COLO829 (cell line): ENCODE measurements at regions not wholly inside any gene's neighbourhood (a gene's known extent, or its start where the extent isn't known, plus 50 kb on each side); places are given as distances from the start of the nearest gene placed in this dataset.
A peak's percentile ranks its signal among the peaks of the same experiment; 100 is the strongest.
"Not testable (repeated sequence)": the region's sequence is repeated elsewhere in the genome, so short reads cannot be mapped to it uniquely, and the experiment has no call there.

Experiments used
- DNase-seq: peaks from one replicate; pipeline ENCODE4 v3.0.0; 2012; ENCODE audit warnings: low spot score

DNA sequence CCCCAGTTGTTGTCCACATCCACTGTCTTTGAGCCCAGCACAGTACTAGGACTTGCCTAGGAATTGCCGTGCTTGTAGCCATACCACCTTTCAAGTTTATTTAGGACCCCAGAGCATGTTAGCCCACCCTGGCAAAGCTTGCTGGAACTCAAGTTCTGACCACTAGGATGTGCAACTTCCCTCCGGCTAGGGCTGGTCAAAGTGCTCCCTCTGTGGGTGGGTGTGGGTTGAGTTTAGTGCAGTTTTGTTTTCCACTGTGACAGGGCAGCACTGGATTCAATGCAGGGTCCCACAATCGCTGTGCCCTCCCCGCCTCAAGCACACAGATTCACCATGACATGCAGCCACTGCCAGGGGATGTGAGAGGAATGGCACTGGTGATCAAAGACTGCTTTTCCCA is 96.0 kb downstream of the RASGEF1B start:
- DNase-seq, result no peak

DNA sequence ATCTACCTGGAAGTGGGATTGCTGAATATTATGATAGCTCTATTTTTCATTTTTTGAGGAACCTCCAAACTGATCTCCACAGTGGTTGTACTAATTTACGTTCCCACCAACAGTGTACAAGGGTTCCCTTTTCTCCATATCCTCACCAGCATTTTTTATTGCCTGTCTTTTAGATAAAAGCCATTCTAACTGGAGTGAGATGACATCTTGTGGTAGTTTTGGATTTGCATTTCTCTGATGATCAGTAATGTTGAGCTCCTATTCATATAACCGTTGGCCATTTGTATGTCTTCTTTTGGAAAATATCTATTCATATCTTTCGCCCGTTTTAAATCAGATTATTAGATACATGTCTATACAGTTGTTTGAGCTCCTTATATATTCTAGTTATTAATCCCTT is 101.8 kb downstream of the RASGEF1B start:
- DNase-seq, result no peak

DNA sequence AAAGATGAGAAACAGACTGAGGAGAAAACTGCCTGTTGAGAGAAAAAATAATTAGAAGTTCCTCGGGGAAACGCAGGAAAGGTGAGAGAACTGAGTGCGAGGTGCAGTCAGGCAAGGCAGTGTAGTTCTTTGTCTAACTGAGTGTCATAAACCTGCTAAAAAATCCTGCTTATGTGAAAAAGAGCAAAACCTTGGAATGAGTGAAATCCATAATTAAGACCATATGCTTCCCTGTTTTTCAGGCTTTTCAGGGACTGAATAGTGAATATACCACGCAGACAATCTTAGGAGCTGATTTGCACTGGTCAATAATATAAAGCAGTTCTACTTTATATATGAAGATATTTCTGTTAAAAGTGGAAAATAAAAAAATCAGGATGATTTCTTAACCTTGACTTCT is 104.9 kb downstream of the RASGEF1B start:
- no peak for DNase-seq

- DNase-seq, result no peak
Measured at GRCh38 chr4:81360737-81361136, 111.0 kb downstream of the RASGEF1B start.

DNA sequence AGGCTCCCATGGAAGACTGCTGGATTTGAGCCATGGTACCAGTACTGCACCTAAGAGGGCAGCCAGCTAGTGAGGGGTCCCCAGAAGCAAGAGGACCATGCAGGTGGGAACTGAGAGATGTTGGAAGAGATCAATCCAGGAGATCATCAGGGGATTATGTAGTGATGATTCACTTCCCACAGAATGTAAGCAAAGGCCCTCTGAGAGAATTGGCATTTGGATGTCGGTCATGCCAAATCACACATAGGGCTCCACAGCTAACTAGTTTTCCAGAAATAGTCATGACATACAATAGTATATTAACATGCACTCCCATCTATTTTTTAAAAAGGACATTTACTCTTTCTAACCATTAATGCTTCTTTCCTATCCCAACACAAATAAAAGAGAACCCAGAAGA is 112.5 kb downstream of the RASGEF1B start:
- no peak for DNase-seq

DNA sequence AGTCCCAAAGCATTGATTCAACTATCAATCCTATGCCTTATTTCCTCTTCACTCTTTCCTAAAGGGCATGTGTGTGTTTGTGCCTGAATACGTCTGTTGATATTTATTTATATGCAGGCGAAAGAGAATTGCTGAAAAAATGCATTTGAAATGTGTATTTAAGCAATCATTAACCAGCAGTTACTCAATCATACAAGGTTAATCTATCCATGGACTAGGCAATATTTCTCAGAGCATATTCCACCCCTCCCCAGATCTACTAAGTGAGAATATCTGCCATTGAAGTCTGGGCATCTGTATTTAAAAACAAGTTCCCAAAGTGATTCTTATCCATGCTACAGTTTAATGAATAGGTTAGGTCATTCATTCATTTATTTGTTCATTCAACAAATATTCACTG is 113.6 kb downstream of the RASGEF1B start:
- DNase-seq, result no peak

DNA sequence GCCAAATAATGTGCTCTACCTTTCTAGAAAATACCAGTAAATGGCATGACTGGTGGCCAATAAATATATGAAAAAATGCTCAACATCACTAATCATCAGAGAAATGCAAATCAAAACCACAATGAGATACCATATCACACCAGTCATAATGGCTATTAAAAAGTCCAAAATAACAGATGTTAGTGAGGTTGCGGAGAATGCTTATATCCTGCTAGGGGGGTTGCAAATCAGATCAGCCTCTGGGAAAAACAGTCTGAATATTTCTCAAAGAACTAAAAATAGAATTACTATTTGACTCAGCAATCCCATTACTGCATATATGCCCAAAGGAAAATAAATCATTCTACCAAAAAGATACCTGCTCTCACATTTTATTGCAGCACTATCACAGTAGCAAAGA is 115.1 kb downstream of the RASGEF1B start:
- no peak for DNase-seq

DNA sequence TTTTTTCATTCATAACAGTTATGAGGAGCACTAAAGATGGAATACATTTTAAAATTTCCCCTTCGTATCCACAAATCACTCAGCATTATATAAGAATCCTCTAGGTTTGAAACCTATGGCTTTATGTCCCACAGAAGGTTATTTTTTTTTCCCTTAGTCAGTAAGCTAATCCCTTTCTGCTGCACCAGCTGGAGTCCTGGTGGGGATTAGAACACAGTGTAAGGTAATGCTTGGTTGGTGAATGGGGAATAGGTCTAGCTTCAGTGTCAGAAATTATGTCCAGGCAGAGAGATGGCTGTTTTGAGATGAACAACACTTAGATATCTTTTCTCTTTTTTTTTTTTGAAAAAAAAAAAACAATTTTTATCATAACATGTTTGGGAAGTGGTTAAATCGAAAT is 116.6 kb downstream of the RASGEF1B start:
- DNase-seq, result no peak

GRCh38 chr4:81353861-81354260 is 117.8 kb downstream of the RASGEF1B start:
- DNase-seq, result no peak

- no peak for DNase-seq
Measured at GRCh38 chr4:81352446-81352835, 119.3 kb downstream of the RASGEF1B start.

GRCh38 chr4:81351654-81352445 is 119.9 kb downstream of the RASGEF1B start:
- peak; percentile 36 for DNase-seq

- no peak for DNase-seq
Measured at GRCh38 chr4:81350040-81350439, 121.7 kb downstream of the RASGEF1B start.

DNA sequence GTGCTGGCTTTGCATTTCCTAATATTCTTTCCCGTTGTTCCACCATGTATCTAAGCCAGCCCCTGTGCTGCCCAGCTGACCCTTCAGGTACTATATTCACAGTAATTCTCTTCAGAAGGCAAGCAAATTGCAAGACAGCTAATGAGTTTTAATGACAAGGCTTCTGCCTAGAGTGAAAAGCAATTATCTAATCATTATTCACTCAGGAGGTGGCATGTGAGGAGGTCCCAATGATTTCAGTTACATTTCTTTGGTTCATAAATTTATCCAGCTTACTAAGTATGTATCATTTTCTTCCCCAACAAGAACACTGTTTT is 123.0 kb downstream of the RASGEF1B start:
- no peak for DNase-seq

DNA sequence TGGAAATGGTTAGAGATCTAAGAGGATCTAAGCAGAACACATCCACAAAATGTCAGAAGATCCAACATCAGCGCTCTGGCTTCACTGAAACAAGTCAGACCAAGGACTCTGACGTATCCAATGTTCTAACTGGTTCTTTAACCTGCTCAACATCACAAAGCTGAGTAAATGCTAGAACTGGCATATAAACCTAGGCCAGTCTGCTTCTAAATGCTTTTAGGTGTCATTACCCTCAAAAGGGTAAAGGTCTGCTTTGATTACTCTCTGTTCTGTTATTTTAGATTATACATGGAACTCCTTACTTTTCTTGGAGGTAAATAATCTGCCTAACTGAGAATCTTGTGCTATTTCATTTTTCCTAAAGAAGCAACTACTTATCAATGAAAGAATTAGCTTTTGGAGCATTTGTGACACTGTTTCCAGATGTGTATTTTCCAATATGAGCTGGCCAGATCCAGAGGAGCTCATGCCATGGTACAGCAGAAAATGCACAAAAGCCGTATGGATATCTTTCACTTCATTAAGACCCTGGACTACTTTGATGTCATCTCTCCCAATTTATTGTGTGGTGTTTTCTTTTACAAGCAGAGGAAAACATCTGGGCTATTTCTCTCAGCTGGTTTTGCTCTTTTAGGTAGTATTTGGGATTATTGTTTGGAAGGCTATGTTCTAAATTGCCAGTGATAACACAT is 123.5 kb downstream of the RASGEF1B start:
- DNase-seq, result no peak

GRCh38 chr4:81346719-81347118 is 125.0 kb downstream of the RASGEF1B start:
- DNase-seq, result no peak

DNA sequence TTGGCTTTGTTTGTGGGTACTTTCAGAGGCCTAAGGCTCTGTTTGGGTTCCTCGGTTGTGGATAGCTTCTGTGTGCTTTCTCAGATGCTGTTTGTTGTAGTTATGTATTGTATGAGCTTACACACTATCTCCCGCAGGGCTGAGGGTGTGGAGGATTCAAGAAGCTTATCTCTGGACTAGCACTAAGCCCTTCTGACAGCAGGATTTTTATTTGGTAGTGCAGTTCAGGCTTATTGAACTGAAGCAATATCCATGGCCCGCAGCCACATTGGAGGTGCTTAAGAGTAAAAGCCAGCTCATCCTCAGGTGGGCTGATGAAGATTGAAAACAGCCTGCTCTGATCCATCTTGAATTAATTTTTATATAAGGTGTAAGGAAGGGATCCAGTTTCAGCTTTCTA is 128.2 kb downstream of the RASGEF1B start:
- no peak for DNase-seq

GRCh38 chr4:81343046-81343445 is 128.0 kb upstream of the PRKG2 start:
- no peak for DNase-seq

- no peak for DNase-seq
Measured at GRCh38 chr4:81337211-81337610, 122.2 kb upstream of the PRKG2 start.

DNA sequence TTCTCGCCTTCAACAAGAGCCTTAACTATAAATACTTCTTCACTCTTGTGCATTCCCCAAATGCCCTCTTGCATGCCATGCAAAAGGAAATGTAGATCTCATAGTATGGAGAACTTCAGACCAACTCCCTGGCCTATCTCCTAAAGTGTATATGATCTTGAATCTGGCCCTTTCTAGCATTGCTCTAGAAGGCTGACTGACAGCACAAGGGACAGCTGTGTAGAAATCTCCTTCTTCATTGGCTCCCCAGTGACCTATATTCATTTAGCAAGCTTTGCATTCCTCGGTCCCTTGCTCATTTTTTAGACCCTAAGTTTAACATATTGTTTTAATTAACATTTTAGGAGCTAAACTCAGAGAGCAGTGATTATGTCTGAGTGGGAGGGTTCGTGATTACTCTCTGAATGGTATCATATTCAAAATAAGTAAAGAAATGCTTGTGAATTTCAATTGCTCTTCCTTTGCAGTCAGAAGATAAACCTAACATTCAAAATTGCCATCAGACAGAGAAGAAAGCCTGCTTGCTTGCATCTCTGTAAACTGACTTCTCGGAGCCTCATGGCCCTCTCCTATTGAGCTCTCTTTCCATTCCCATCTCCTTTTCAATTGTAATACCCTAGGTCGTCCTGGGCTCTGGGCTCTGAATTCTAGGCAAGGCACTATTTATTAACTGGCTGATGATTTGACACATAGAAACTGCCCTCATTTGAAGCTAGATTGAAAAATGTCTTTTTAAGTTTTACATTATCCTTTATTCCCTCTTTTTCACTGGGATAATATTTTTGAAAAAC is 120.3 kb upstream of the PRKG2 start:
- no peak for DNase-seq

- DNase-seq, result no peak
Measured at GRCh38 chr4:81330018-81330417, 115.0 kb upstream of the PRKG2 start.

DNA sequence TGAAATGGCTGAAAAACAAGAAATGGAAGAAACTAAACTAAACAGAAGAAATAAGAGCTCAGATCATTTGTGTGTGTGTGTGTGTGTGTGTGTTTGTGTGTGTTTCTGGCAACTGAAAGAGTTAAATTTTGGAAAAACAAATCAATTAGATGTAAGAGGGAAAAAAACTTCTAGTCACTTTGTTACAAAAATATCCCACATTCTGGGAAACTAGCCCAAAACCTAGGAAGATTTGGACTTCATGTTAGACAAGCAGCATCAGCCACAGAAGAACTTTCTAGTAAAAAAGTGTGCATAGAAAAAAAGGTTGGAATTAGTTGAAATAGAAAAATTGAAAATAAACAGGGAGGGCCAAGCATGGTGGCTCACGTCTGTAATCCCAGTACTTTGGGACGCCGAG is 111.6 kb upstream of the PRKG2 start:
- DNase-seq, result no peak

GRCh38 chr4:81324594-81324993 is 109.6 kb upstream of the PRKG2 start:
- DNase-seq, result not testable (repeated sequence)

- DNase-seq, result no peak
Measured at GRCh38 chr4:81319657-81320056, 104.6 kb upstream of the PRKG2 start.
